ENCODE measurements at regions not wholly inside any gene's neighbourhood (a gene's known extent, or its start where the extent isn't known, plus 50 kb on each side); places are given as distances from the start of the nearest gene placed in this dataset.

DNA sequence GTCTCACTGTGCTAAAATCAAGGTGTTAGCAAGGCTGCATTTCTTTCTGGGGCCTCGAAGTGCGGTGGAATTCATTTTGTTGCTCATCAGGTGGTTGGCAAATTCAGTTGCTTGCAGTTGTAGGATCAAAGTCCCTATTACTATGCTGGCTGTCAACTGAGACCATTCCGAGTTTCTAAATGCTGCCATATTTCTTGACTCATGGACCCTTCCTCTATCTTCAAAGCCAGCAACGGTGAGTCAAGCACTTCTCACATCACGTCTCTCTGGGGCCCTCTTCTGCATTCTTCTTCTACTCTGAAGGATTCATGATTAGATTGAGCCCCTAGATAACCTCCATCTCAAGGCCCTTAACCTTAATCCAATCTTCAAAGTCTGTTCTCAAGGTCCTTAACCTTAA lies 619.7 kb downstream of the HACE1 start:
- DNase-seq (ENCODE audit: extremely low read depth, low read depth, low spot score) = no peak

DNA sequence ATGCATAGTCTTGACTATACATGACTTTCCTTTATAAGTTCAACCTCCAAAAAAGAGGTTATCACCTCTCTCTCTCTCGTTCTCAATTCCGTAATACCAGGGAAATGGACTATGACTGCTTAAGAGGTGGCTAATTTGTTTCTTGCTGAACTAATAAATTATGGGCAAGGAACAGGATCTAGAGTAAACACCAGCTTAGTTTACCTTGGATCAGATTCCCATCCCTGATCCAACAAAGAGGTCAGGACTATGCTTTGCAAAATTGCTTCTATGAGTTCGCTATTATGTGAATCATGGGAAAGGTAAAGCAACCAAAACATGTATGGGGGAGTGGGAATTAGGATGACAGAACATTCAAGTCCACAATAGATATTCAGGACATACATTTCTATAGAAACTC lies 630.7 kb downstream of the HACE1 start:
- no peak for DNase-seq (ENCODE audit: extremely low read depth, low read depth, low spot score)

DNA sequence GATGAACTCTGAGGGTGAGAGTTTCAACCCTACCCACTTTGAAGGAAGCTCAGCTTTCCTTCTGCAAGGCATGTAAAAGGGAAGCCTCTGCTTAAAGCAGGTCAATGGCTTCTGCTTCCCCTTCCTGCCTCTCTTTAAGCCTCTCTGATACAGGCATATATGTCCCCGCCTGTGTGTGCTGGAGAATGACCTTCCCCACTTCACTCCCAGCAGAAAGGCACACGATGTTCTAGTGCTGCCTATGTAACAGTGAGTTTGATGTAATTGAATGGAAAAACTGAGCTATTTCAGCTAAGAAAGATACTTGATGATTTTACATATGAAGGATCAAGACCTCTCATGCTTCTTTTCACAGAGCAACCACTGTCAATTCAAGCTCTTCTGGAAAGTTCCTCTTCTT lies 632.2 kb downstream of the HACE1 start:
- DNase-seq (ENCODE audit: extremely low read depth, low read depth, low spot score) = no peak

DNA sequence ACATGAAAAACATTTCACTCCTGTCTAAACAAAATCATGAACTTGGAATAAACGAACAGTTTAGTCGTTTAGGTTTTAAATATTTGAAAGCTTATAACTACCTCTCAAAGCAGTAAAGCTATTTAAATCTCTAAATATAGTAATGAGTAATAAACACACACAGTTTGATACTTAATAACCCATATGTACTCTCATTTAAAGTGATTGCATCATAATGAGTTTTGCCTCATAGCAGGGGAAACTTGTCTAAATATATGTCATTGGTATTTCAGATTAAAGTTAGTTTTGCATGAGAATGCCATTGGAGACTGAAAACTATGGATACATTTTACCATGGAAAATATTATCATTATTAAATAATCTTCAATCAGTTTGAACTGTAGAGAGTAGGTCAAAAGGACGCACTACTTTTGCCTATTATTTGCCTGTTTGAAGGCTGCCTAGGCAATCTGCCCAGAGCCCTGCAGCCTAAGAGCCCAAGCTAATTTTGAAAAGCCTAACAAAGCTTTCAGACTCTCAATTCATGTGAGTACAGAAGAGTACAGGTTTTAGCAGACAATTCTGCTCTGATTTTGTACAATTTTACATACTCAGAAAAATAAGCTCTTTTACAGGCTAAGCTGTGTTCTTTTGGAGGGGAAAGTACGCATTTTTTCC lies 632.8 kb downstream of the HACE1 start:
- DNase-seq (ENCODE audit: extremely low read depth, low read depth, low spot score) = no peak

DNA sequence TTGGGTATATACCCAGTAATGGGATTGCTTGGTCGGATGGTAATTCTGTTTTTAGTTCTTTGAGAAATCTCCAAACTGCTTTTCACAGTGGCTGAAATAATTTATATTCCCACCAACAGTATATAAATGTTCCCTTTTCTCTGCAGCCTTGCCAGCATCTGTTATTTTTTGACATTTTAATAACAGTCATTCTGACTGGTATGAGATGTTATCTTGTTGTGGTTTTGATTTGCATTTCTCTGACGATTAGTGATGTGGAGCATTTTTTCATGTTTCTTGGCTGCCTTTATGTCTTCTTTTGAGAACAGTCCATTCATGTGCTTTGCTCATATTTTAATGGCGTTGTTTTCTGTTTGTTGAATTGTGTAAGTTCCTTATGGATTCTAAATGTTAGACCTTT lies 641.6 kb downstream of the HACE1 start:
- no peak for DNase-seq (ENCODE audit: extremely low read depth, low read depth, low spot score)

- no peak for DNase-seq (ENCODE audit: extremely low read depth, low read depth, low spot score)
Observed at GRCh38 chr6:104214901-104215300, 644.8 kb downstream of the HACE1 start.

DNA sequence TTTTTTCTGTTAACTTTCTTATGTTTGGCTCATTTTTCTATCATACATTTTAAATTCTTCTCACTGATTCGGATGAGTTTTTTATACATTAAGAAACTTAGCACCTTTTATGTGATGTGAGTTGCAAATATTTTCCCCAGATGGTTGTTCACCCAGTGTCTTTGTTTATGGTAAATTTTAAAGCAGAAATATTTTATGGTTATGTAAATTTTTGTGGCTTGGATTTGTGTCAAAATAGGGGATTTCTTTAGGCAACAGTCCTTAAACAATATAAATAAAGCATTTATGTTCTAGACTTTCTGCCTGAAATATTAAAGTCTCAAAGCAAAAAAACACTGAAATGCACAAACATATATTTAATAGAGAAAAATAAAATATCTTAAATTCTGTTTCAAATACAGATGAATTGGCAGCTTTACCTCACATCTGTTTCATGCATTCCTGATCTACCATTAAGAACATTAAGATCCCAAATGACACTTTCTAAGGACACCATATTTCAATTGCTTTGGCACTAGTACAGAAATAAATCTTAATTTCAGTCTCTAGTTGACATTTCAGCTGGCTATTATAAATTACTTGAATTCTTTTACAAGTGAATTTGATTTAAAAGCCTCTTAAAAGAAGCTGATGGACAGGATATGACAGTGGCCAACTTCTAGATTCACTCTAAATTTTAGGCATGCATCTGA lies 646.6 kb downstream of the HACE1 start:
- no peak for DNase-seq (ENCODE audit: extremely low read depth, low read depth, low spot score)

DNA sequence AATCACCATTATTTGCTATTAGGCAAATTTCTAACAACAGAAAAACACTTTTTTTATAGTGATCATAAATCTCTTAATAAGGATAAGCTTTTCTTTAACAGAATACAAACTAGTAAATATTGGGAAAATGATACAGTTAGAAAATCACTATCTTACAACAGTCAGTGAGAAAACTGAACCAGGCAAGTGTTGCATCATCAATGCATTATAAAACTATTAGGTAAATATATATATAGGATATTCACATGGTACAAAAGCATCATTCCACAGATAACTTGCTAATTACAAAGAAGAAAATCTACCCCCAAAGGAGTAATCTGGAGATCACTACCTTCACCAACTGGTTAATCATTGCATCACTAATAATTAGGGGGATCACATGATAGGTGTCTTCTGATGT lies 652.1 kb downstream of the HACE1 start:
- no peak for DNase-seq (ENCODE audit: extremely low read depth, low read depth, low spot score)

- no peak for DNase-seq (ENCODE audit: extremely low read depth, low read depth, low spot score)
Observed at GRCh38 chr6:104201557-104201956, 658.2 kb downstream of the HACE1 start.

- DNase-seq (ENCODE audit: extremely low read depth, low read depth, low spot score) = no peak
Observed at GRCh38 chr6:104187616-104188015, 672.1 kb downstream of the HACE1 start.

DNA sequence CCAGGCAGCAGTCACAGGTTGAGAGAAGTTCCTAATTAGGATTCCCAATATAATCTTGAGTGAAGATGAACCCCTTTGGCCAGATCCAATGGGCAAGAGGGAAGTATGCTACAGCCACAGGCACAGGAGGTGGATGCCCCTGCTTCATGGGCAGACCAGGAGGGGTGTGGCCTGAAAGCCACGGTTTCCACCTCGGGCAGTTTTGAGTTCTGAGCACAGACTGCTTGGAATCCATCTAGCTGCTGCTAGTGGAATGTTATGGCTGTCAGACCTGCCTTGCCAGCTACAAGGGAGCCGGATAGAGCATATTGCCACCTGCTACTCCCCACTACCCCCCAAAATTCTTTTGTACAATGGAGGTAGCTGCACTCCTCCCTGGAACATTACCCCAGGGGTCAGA lies 672.9 kb downstream of the HACE1 start:
- DNase-seq (ENCODE audit: extremely low read depth, low read depth, low spot score) = no peak

DNA sequence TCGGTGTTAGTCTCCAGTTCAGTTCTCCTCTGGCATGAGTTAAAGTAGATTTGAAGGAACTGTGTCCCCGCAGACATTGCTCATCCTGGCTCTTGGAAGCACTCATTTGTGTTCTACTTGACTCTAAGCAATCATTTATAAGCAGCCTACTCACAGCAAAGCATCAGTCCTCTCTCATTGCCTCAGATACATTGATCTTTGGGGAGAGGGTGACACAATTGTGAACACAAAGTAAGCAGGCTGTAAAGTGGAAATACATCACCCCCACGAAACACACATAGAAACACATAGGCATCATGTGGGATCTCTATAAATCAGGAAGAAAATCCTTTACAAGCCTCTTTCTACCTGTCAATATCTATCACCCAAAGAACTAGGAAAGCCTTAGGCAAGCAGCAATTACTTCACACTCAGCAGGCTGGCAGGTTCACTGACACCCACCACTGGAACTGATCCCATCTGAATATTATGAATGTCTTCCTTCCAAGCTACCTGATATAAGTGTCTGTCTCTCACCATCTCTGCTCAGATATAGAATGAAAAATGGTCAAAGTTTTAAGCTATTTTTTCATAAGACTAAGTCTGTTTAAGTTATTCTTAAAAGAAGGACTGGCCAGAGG lies 675.8 kb downstream of the HACE1 start:
- DNase-seq (ENCODE audit: extremely low read depth, low read depth, low spot score) = no peak

GRCh38 chr6:104182811-104183210 lies 676.9 kb downstream of the HACE1 start:
- no peak for DNase-seq (ENCODE audit: extremely low read depth, low read depth, low spot score)

DNA sequence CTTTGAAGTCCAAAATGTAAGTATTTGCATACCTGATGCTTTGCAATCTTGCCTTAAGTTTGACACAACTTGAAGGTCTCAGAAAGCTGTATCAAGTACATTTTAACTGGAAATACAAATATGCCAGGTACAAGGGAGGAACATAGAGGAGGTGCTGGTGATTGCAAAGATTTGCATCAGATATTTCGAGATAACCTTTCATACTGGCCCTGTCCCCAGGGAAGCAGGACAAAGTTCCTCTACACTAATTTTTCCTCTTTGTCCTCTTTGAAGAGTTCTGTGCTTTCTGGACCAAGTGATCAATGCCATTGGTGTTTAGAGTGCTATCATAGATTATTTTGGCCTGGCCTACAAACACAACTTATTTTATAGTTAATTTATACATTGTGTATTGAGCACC lies 686.1 kb downstream of the HACE1 start:
- no peak for DNase-seq (ENCODE audit: extremely low read depth, low read depth, low spot score)

DNA sequence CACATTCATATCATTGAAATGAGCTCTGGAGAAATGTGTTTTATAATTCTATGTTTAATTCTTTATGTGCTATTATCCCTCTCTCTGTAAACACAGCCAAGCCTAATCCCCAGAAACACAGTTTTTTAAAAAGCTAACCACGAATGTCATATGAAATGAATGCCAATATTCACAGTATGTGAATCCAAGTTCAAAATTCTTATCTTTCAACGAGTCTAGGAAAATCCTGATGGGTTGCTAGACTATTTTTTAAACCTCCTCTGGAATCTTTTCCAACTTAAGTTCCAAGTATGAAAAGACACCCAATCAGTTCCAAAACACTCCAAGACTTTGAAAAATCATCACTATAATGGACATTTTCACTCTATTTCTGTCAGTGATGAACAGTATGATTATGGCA lies 689.3 kb downstream of the HACE1 start:
- DNase-seq (ENCODE audit: extremely low read depth, low read depth, low spot score) = no peak

GRCh38 chr6:104166055-104166668 lies 693.6 kb downstream of the HACE1 start:
- no peak for DNase-seq (ENCODE audit: extremely low read depth, low read depth, low spot score)

GRCh38 chr6:104162036-104162669 lies 697.6 kb downstream of the HACE1 start:
- DNase-seq (ENCODE audit: extremely low read depth, low read depth, low spot score) = no peak

- no peak for DNase-seq (ENCODE audit: extremely low read depth, low read depth, low spot score)
Observed at GRCh38 chr6:104159045-104159618, 700.6 kb downstream of the HACE1 start.

DNA sequence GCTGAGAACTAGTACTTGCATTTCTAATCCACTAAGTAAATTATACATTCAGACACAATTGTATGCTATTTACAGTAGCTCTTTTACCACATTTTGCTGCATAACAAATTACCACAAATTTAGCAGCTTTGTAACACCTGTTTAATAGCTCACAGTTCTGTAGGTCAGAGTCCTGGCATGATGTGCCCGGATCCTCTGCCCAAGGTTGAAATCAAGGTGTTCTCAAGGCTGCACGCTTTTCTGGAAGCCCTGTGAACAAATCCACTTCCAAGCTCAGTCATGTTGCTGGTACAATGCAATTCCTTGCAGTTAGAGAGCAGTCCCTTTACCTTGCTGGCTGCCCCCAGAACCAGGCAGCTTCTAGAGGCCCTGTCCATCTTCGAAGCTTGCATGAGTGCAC lies 716.0 kb downstream of the HACE1 start:
- DNase-seq (ENCODE audit: extremely low read depth, low read depth, low spot score) = no peak

- peak; percentile 1 for DNase-seq (ENCODE audit: extremely low read depth, low read depth, low spot score)
Observed at GRCh38 chr6:104134876-104135275, 724.8 kb downstream of the HACE1 start.

- no peak for DNase-seq (ENCODE audit: extremely low read depth, low read depth, low spot score)
Observed at GRCh38 chr6:104130343-104130742, 729.4 kb downstream of the HACE1 start.
